H1 (cell line): ENCODE measurements at regions not wholly inside any gene's neighbourhood (a gene's known extent, or its start where the extent isn't known, plus 50 kb on each side); places are given as distances from the start of the nearest gene placed in this dataset.

Experiments used
- CTCF ChIA-PET: fragments of 300-600 bp; sonication (Branson Sonifier 250); formaldehyde crosslinking; loops from one replicate; lab custom pipeline; 2021; ENCODE audit not compliant: partially characterized antibody; lab: Charles Lee
- POLR2A ChIA-PET: fragments of 300-600 bp; sonication (Branson Sonifier 250); formaldehyde crosslinking; loops from one replicate; lab custom pipeline; 2021; ENCODE audit warnings: inconsistent platforms; ENCODE audit not compliant: partially characterized antibody; lab: Charles Lee
- DNase-seq, 2 experiments: peaks; one replicate each; pipeline versions ENCODE4 v3.0.0 to v3.0.0-alpha.2; 2010 to 2022; ENCODE audit warnings: low spot score in 2 of 2, low read depth in 1 of 2, mixed read lengths in 1 of 2
- FAIRE-seq: peaks from 2 replicates; lab custom pipeline; 2011; peaks lifted over from hg19 to GRCh38; lab: Jason Lieb, UNC
- H2AFZ ChIP-seq: 2 replicates; pipeline ENCODE4 v1.8.1; 2012; ENCODE audit warnings: low read length, inconsistent platforms
- H2AK5ac ChIP-seq: 2 replicates; pipeline ENCODE4 v1.6.1; 2013; ENCODE audit warnings: low read depth, low read length
- H2BK120ac ChIP-seq: replicated peaks from 2 replicates; pipeline ENCODE3; 2013; ENCODE audit warnings: low read depth, low read length, inconsistent platforms
- H2BK12ac ChIP-seq: 2 replicates; pipeline ENCODE4 v1.6.1; 2013; ENCODE audit warnings: low read depth, low read length
- H2BK15ac ChIP-seq: 2 replicates; pipeline ENCODE4 v1.6.1; 2013; ENCODE audit warnings: low read length
- H2BK20ac ChIP-seq: 2 replicates; pipeline ENCODE4 v1.6.1; 2013; ENCODE audit warnings: low read length
- H2BK5ac ChIP-seq: 2 replicates; pipeline ENCODE4 v1.6.1; 2013; ENCODE audit warnings: low read depth, low read length
- H3K14ac ChIP-seq: 2 replicates; pipeline ENCODE4 v1.6.1; 2013; ENCODE audit warnings: inconsistent platforms; ENCODE audit not compliant: insufficient read length
- H3K18ac ChIP-seq: 2 replicates; pipeline ENCODE4 v1.6.1; 2013; ENCODE audit warnings: low read length; ENCODE audit errors: extremely low read depth
- H3K23ac ChIP-seq: 2 replicates; pipeline ENCODE4 v1.6.1; 2013; ENCODE audit warnings: inconsistent platforms; ENCODE audit not compliant: insufficient read length
- H3K23me2 ChIP-seq: 2 replicates; pipeline ENCODE4 v1.6.1; 2013; ENCODE audit warnings: low read depth, low read length
- H3K27ac ChIP-seq: 2 replicates; pipeline ENCODE4 v1.6.1; 2011; ENCODE audit warnings: low read depth, low read length, inconsistent platforms
- H3K27me3 ChIP-seq, 4 experiments: replicated peaks in 1 of 4; 1 replicate in 1 of 4; 2 replicates in 3 of 4; pipeline versions ENCODE4 v1.6.1 to v1.8.1; 2011 to 2013; ENCODE audit warnings: low read length in 3 of 4, mild to moderate bottlenecking in 3 of 4, inconsistent platforms in 2 of 4, mixed read lengths in 2 of 4, moderate library complexity in 1 of 4; ENCODE audit not compliant: control insufficient read depth in 3 of 4, insufficient read depth in 3 of 4; ENCODE audit errors: extremely low read depth in 1 of 4
- H3K36me3 ChIP-seq, 4 experiments: 2 replicates each; pipeline versions ENCODE4 v1.6.1 to v1.8.1; 2011 to 2013; ENCODE audit warnings: mild to moderate bottlenecking in 4 of 4, low read length in 3 of 4, moderate library complexity in 2 of 4, control low read depth in 1 of 4, inconsistent platforms in 1 of 4; ENCODE audit not compliant: insufficient read depth in 4 of 4, control insufficient read depth in 2 of 4
- H3K4ac ChIP-seq: replicated peaks from 2 replicates; pipeline ENCODE3; 2013; ENCODE audit warnings: low read length, low read depth, mixed read lengths, inconsistent platforms; ENCODE audit not compliant: insufficient read length
- H3K4me1 ChIP-seq, 4 experiments: replicated peaks in 1 of 4; 1 replicate in 1 of 4; 2 replicates in 3 of 4; pipeline versions ENCODE4 v1.6.1 to v1.8.1; 2011 to 2013; ENCODE audit warnings: low read length in 3 of 4, inconsistent platforms in 2 of 4, mixed read lengths in 1 of 4; ENCODE audit not compliant: insufficient read depth in 4 of 4, control insufficient read depth in 3 of 4
- H3K4me2 ChIP-seq, 2 experiments: 2 replicates each; pipeline versions ENCODE4 v1.6.1 to v1.8.1; 2011 to 2013; ENCODE audit warnings: low read depth in 2 of 2, low read length in 2 of 2, control low read depth in 1 of 2, inconsistent platforms in 1 of 2, mild to moderate bottlenecking in 1 of 2; ENCODE audit not compliant: insufficient read depth in 1 of 2
- H3K4me3 ChIP-seq, 4 experiments: fragments of 200-600, 300-600 bp in 1 of 4; sonication (generic), shearing (Covaris generic), sonication (Bioruptor Twin) in 1 of 4; 2 replicates each; pipeline versions ENCODE4 v1.5.1 to v1.8.1; 2011 to 2016; ENCODE audit warnings: low read length in 4 of 4, low read depth in 3 of 4, control low read depth in 2 of 4, inconsistent platforms in 2 of 4, mild to moderate bottlenecking in 2 of 4, mixed read lengths in 1 of 4, moderate library complexity in 1 of 4; ENCODE audit not compliant: insufficient read depth in 2 of 4; ENCODE audit errors: extremely low read depth in 1 of 4
- H3K56ac ChIP-seq: replicated peaks from 2 replicates; pipeline ENCODE3; 2013; ENCODE audit warnings: low read depth, mild to moderate bottlenecking, mixed read lengths, low read length, inconsistent platforms; ENCODE audit not compliant: insufficient read length
- H3K79me1 ChIP-seq: 2 replicates; pipeline ENCODE4 v1.6.1; 2013; ENCODE audit warnings: low read depth, low read length, control low read depth
- H3K79me2 ChIP-seq, 2 experiments: 2 replicates each; pipeline versions ENCODE4 v1.6.1 to v1.8.1; 2012 to 2013; ENCODE audit warnings: low read length in 2 of 2, mild to moderate bottlenecking in 2 of 2, inconsistent platforms in 1 of 2; ENCODE audit not compliant: insufficient read depth in 2 of 2, control insufficient read depth in 1 of 2
- H3K9ac ChIP-seq, 4 experiments: replicated peaks in 1 of 4; 1 replicate in 1 of 4; 2 replicates in 3 of 4; pipeline versions ENCODE4 v1.6.1 to v1.8.1; 2011 to 2013; ENCODE audit warnings: low read depth in 3 of 4, low read length in 3 of 4, control low read depth in 2 of 4, mild to moderate bottlenecking in 2 of 4, moderate library complexity in 2 of 4, inconsistent platforms in 1 of 4; ENCODE audit errors: extremely low read depth in 1 of 4
- H3K9me3 ChIP-seq, 2 experiments: 2 replicates each; pipeline versions ENCODE4 v1.6.1 to v1.8.1; 2012 to 2013; ENCODE audit warnings: mild to moderate bottlenecking in 2 of 2, moderate library complexity in 2 of 2, control low read depth in 1 of 2, inconsistent platforms in 1 of 2, low read depth in 1 of 2, low read length in 1 of 2, mixed read lengths in 1 of 2; ENCODE audit not compliant: insufficient read depth in 2 of 2
- H4K20me1 ChIP-seq, 2 experiments: replicated peaks in 1 of 2; 2 replicates each; pipeline versions ENCODE3 to v1.8.1; 2011 to 2013; ENCODE audit warnings: inconsistent platforms in 2 of 2, low read length in 2 of 2, mild to moderate bottlenecking in 1 of 2; ENCODE audit not compliant: insufficient read depth in 2 of 2, control insufficient read depth in 1 of 2
- H4K5ac ChIP-seq: 2 replicates; pipeline ENCODE4 v1.6.1; 2013; ENCODE audit warnings: low read length, low read depth, mixed read lengths, inconsistent platforms; ENCODE audit not compliant: insufficient read length
- H4K8ac ChIP-seq: 2 replicates; pipeline ENCODE4 v1.8.0; 2013; ENCODE audit warnings: mild to moderate bottlenecking, moderate library complexity, low read length, inconsistent platforms; ENCODE audit not compliant: insufficient read depth; ENCODE audit errors: extremely low read depth
- H4K91ac ChIP-seq: replicated peaks from 2 replicates; pipeline ENCODE3; 2013; ENCODE audit warnings: low read length, mixed read lengths, inconsistent platforms; ENCODE audit not compliant: insufficient read length
- CHD1 ChIP-seq: IDR thresholded peaks from 2 replicates; pipeline ENCODE4 v1.6.1; 2012; ENCODE audit warnings: low read depth, low read length, improper control_type of control experiment
- SIN3A ChIP-seq, 2 experiments: IDR thresholded peaks in 1 of 2; conservative IDR thresholded peaks in 1 of 2; 2 replicates each; pipeline ENCODE4 v1.6.1; 2011 to 2012; ENCODE audit warnings: low read length in 2 of 2, improper control_type of control experiment in 1 of 2, low read depth in 1 of 2, mild to moderate bottlenecking in 1 of 2
- SIRT6 ChIP-seq: IDR thresholded peaks from one replicate; pipeline ENCODE4 v1.7.1; 2012; ENCODE audit warnings: low read length, inconsistent platforms
- TBP ChIP-seq: IDR thresholded peaks from 2 replicates; pipeline ENCODE4 v1.6.1; 2011; ENCODE audit warnings: low read depth, low read length, improper control_type of control experiment
- WGBS, 2 experiments: shearing (Covaris generic) in 1 of 2; methylation state at CpG; one replicate each; pipeline versions ENCODE4 v1.1.6 to v1.1.7; 2013 to 2015; ENCODE audit warnings: low lambda C conversion rate in 2 of 2, mixed read lengths in 2 of 2, inconsistent platforms in 1 of 2, low coverage in 1 of 2, missing lambda C conversion rate in 1 of 2; ENCODE audit not compliant: insufficient replicate concordance in 2 of 2, insufficient coverage in 1 of 2, insufficient read length in 1 of 2; ENCODE audit errors: extremely low coverage in 1 of 2, missing lambda C conversion rate in 1 of 2; 5-methylcytosine and 5-hydroxymethylcytosine counted together

GRCh38 chr18:45298986-45299385, 316.3 kb upstream of the SLC14A2 start:
- Histone ChIP-seq H4K8ac (no peak overlapping the region), H3K79me1 (no peaks in the 10 kb centered on the region), H3K23ac (no peak overlapping the region), H4K5ac (no peak overlapping the region), H2AFZ (0 out of 2 replicates have a peak overlapping the region, but pooled peaks have one; percentile 4), H2BK12ac (no peak overlapping the region), H4K91ac (no peak overlapping the region), H2AK5ac (no peak overlapping the region), H4K20me1 (no peaks in the 10 kb centered on the region), H3K23me2 (no peaks in the 10 kb centered on the region), H3K36me3 (no peaks in the 10 kb centered on the region), H3K9me3 (no peaks in the 10 kb centered on the region), H3K4me2 (no peak overlapping the region), H2BK15ac (no peak overlapping the region), H3K18ac (no peak overlapping the region), H3K56ac (no peak overlapping the region), H2BK120ac (no peak overlapping the region), H3K79me2 (no peaks in the 10 kb centered on the region), H3K14ac (no peak overlapping the region), H2BK20ac (no peak overlapping the region), H3K27ac (no peak overlapping the region), H3K4me3 (no peak overlapping the region), H2BK5ac (no peak overlapping the region), H3K4ac (no peak overlapping the region), H3K9ac (no peak overlapping the region), H3K4me1 (peaks cover 0 to 2% (median 0%) of the 10 kb centered on the region in 4 experiments; a peak in 1 of 7 replicates), H3K27me3 (no peaks in the 10 kb centered on the region)
- ChIA-PET CTCF (interaction anchor here (0.6 to 1.1 kb wide), 3 partner anchors 15 to 588 kb away, joined by 3 to 5 read pairs (median 3); no protein-coding TSS in a partner anchor), POLR2A (no interaction called here)
- TF ChIP-seq TBP (no peak), SIN3A (conservative IDR thresholded peaks at IDR 0.05 in 1 of 2, IDR thresholded peaks at IDR 0.05 in 1 of 2; ENCODE audit: low read depth in 1 of 2, low read length in 2 of 2) (no peak), SIRT6 (no peak), CHD1 (no peak)
- WGBS, 2 experiments = 66% methylated on average over 3 of the region's 3 CpGs; no CpG with 5 or more reads in 1 of the 2 experiments
- no peak for FAIRE-seq
- no peak for DNase-seq
